ENCODE measurements at regions not wholly inside any gene's neighbourhood (a gene's known extent, or its start where the extent isn't known, plus 50 kb on each side); places are given as distances from the start of the nearest gene placed in this dataset.
A peak's percentile ranks its signal among the peaks of the same experiment; 100 is the strongest.
"Not testable (repeated sequence)": the region's sequence is repeated elsewhere in the genome, so short reads cannot be mapped to it uniquely, and the experiment has no call there.

- DNase-seq, result not testable (repeated sequence)
Observed at GRCh38 chr2:89153210-89153609, 461.7 kb downstream of the RPIA start.

- DNase-seq, result not testable (repeated sequence)
Observed at GRCh38 chr2:89154247-89154682, 462.8 kb downstream of the RPIA start.

GRCh38 chr2:89160306-89160705 is 468.8 kb downstream of the RPIA start:
- DNase-seq, result not testable (repeated sequence)

- not testable (repeated sequence) for DNase-seq
Observed at GRCh38 chr2:89161626-89162025, 470.2 kb downstream of the RPIA start.

- not testable (repeated sequence) for DNase-seq
Observed at GRCh38 chr2:89170506-89171173, 479.2 kb downstream of the RPIA start.

- DNase-seq, result not testable (repeated sequence)
Observed at GRCh38 chr2:89171174-89171519, 479.7 kb downstream of the RPIA start.

GRCh38 chr2:89177004-89177403 is 485.5 kb downstream of the RPIA start:
- DNase-seq, result not testable (repeated sequence)

GRCh38 chr2:89182221-89182620 is 490.7 kb downstream of the RPIA start:
- not testable (repeated sequence) for DNase-seq

- not testable (repeated sequence) for DNase-seq
Observed at GRCh38 chr2:89184746-89185145, 493.3 kb downstream of the RPIA start.

GRCh38 chr2:89195636-89196251 is 504.3 kb downstream of the RPIA start:
- DNase-seq, result not testable (repeated sequence)

- not testable (repeated sequence) for DNase-seq
Observed at GRCh38 chr2:89196719-89197118, 505.2 kb downstream of the RPIA start.

GRCh38 chr2:89198026-89198425 is 506.6 kb downstream of the RPIA start:
- DNase-seq, result not testable (repeated sequence)

- not testable (repeated sequence) for DNase-seq
Observed at GRCh38 chr2:89199453-89200246, 508.2 kb downstream of the RPIA start.

- not testable (repeated sequence) for DNase-seq
Observed at GRCh38 chr2:89200247-89200527, 508.7 kb downstream of the RPIA start.

GRCh38 chr2:89202518-89202917 is 511.0 kb downstream of the RPIA start:
- not testable (repeated sequence) for DNase-seq

GRCh38 chr2:89205153-89205552 is 513.7 kb downstream of the RPIA start:
- DNase-seq, result peak; percentile 6

- peak; percentile 71 for DNase-seq
Observed at GRCh38 chr2:89208144-89208932, 516.9 kb downstream of the RPIA start.

- DNase-seq, result peak; percentile 11
Observed at GRCh38 chr2:89213151-89213550, 521.7 kb downstream of the RPIA start.

GRCh38 chr2:89213811-89214210 is 522.3 kb downstream of the RPIA start:
- not testable (repeated sequence) for DNase-seq

- DNase-seq, result not testable (repeated sequence)
Observed at GRCh38 chr2:89221474-89221873, 530.0 kb downstream of the RPIA start.

GRCh38 chr2:89222063-89222732 is 530.7 kb downstream of the RPIA start:
- DNase-seq, result not testable (repeated sequence)

- DNase-seq, result not testable (repeated sequence)
Observed at GRCh38 chr2:89224803-89225202, 533.3 kb downstream of the RPIA start.
